ENCODE measurements at regions not wholly inside any gene's neighbourhood (a gene's known extent, or its start where the extent isn't known, plus 50 kb on each side); places are given as distances from the start of the nearest gene placed in this dataset.

DNA sequence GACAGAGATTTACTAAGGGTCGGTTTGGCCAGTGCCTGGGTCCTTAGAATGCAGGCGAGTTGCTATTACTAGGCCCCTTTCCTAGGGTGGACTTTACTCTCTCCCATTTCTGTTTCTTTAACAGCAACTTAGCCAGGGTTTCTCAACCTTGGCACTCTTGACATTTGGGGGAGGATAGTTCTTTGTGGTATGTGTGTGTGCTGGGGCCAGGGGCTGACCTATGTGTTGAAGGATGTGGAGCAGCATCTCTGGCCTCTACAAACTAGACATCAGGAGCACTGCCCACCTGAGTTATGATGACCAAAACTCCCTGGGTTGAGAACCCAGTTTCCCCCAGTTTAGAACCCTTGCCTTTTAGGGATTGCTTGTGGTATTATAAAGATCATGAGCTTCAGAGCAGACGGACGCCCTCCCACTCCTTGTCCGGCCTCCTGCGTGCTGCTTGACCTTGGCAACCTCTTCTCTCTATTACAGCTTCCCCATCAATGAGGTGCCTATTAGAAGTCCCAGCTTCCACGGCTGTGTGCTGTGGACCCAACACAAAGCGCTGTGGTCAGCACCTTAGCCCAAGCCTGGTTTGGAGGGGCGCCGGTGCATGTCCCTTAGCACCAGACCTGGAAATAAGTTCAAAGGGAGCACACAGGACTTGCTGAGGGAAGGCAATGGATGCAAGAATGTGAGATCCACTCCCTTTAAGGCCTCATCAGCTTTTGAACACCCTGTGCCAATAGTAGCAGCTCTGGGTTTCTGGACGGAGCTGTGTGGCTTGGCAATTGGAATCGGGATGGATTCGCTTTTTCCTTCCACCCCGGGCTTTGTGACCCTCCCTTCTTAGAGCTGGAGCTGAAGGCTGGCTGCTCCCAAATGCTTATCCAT lies 239.2 kb upstream of the MAF start:
- H3K23ac ChIP-seq (ENCODE audit: insufficient read length, low read depth, low read length), result no peak overlapping the region
- Mint-ChIP-seq H3K36me3 (ENCODE audit: insufficient read depth in 1 of 3, low read depth in 3 of 3) (no peaks in the 10 kb centered on the region), H3K27ac (no peak overlapping the region), H3K4me1 (no peaks in the 10 kb centered on the region), H3K27me3 (ENCODE audit: low read depth) (peaks cover 2% of the 10 kb centered on the region; the same call in 1 of the 2 replicates), H3K9me3 (no peaks in the 10 kb centered on the region), H3K4me3 (no peak overlapping the region; a peak in 1 of 5 replicates)
- H3K79me1 ChIP-seq (ENCODE audit: insufficient read depth, low read depth, low read length, poor library complexity, severe bottlenecking), result no peaks in the 10 kb centered on the region
- no peak overlapping the region for H2BK15ac ChIP-seq (ENCODE audit: low read depth, low read length)
- WGBS (ENCODE audit: extremely low coverage, insufficient read length, low lambda C conversion rate), result no CpG with 5 or more reads among the region's 14 CpGs
- H3K18ac ChIP-seq (ENCODE audit: insufficient read length, low read depth, low read length), result no peak overlapping the region
- H3K27ac ChIP-seq (ENCODE audit: insufficient read length, low read depth, low read length), result no peak overlapping the region
- H3K79me2 ChIP-seq (ENCODE audit: insufficient read depth, low read length), result no peaks in the 10 kb centered on the region
- no peak overlapping the region for H3T11ph ChIP-seq (ENCODE audit: low read length)
- DNase-seq, result no peak
- no peak overlapping the region for H3K4me2 ChIP-seq (ENCODE audit: insufficient read depth, insufficient read length, low read length)
- H4K20me1 ChIP-seq (ENCODE audit: control insufficient read depth, insufficient read depth, insufficient read length), result no peaks in the 10 kb centered on the region
- H3K4ac ChIP-seq (ENCODE audit: low read depth, low read length), result no peak overlapping the region
- TF ChIP-seq, protein P1, sequence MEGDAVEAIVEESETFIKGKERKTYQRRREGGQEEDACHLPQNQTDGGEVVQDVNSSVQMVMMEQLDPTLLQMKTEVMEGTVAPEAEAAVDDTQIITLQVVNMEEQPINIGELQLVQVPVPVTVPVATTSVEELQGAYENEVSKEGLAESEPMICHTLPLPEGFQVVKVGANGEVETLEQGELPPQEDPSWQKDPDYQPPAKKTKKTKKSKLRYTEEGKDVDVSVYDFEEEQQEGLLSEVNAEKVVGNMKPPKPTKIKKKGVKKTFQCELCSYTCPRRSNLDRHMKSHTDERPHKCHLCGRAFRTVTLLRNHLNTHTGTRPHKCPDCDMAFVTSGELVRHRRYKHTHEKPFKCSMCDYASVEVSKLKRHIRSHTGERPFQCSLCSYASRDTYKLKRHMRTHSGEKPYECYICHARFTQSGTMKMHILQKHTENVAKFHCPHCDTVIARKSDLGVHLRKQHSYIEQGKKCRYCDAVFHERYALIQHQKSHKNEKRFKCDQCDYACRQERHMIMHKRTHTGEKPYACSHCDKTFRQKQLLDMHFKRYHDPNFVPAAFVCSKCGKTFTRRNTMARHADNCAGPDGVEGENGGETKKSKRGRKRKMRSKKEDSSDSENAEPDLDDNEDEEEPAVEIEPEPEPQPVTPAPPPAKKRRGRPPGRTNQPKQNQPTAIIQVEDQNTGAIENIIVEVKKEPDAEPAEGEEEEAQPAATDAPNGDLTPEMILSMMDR (conservative IDR thresholded peaks at IDR 0.05), result no peak
- no peak overlapping the region for H2AFZ ChIP-seq (ENCODE audit: low read length)
- H4K5ac ChIP-seq (ENCODE audit: insufficient read length, low read depth, low read length), result no peak overlapping the region
- H3K9me3 ChIP-seq (ENCODE audit: control insufficient read depth, low read depth, low read length), result no peaks in the 10 kb centered on the region
- H2BK12ac ChIP-seq (ENCODE audit: insufficient read length, low read depth, low read length), result no peak overlapping the region
- H3K4me1 ChIP-seq (ENCODE audit: insufficient read depth, low read length), result no peaks in the 10 kb centered on the region
- no peak overlapping the region for H2BK120ac ChIP-seq (ENCODE audit: low read depth, low read length, poor library complexity, severe bottlenecking)
- no peaks in the 10 kb centered on the region for H3K27me3 ChIP-seq (ENCODE audit: insufficient read depth, low read length)
- no peak overlapping the region for H3K9ac ChIP-seq (ENCODE audit: extremely low read depth, insufficient read length, low read length)
- H2BK5ac ChIP-seq (ENCODE audit: insufficient read length, low read length), result no peak overlapping the region
- no peak overlapping the region for H4K8ac ChIP-seq (replicated peaks; ENCODE audit: insufficient read length, low read depth, low read length)
- no peak overlapping the region for H4K91ac ChIP-seq (ENCODE audit: insufficient read length, low read depth, low read length)
- H2AK5ac ChIP-seq (ENCODE audit: insufficient read length, low read length), result no peak overlapping the region
- H3K14ac ChIP-seq (ENCODE audit: insufficient read depth, low read length), result no peak overlapping the region
- no peaks in the 10 kb centered on the region for H3K23me2 ChIP-seq (ENCODE audit: insufficient read length, low read depth, low read length, poor library complexity, severe bottlenecking)
- H2BK20ac ChIP-seq (ENCODE audit: low read depth, low read length, poor library complexity, severe bottlenecking), result no peak overlapping the region
- H3K56ac ChIP-seq (ENCODE audit: insufficient read length, low read depth, low read length), result no peak overlapping the region

All from H9 (cell line).